HepG2 (cell line): ENCODE measurements at regions not wholly inside any gene's neighbourhood (a gene's known extent, or its start where the extent isn't known, plus 50 kb on each side); places are given as distances from the start of the nearest gene placed in this dataset.

Source experiments
- ATAC-seq: fragments of 200-7000 bp; cut with Tn5 transposase; 3 replicates; pipeline ENCODE4 v1.9.1; 2020; ENCODE audit warnings: mild to moderate bottlenecking, moderate library complexity
- BruUV-seq: library from RNA; stranded (reverse); fragments of 400-500 nt; replicated peaks from 2 replicates; lab custom pipeline; 2021; lab: Mats Ljungman, UMichigan
- CTCF ChIA-PET: fragments of 300-600 bp; formaldehyde crosslinking; extraction: SDS; loops from one replicate; lab custom pipeline; 2021; ENCODE audit warnings: low total read pairs, inconsistent platforms, low intra/inter-chr PET ratio; lab: Yijun Ruan, JAX
- POLR2A ChIA-PET: fragments of 350-600 bp; sonication (Branson Sonifier 250); formaldehyde crosslinking; loops from one replicate; lab custom pipeline; 2020; ENCODE audit warnings: antibody characterized with exemption, inconsistent platforms; lab: Yijun Ruan, JAX
- DNase-seq: peaks from one replicate; pipeline ENCODE4 v3.0.0-alpha.2; 2015; ENCODE audit warnings: low spot score
- FAIRE-seq: peaks from 3 replicates; lab custom pipeline; 2011; peaks lifted over from hg19 to GRCh38; lab: Jason Lieb, UNC
- H2AFZ ChIP-seq: one replicate; pipeline ENCODE4 v1.6.1; 2011; ENCODE audit warnings: low read length, inconsistent platforms
- H3K27ac ChIP-seq: fragments of 300-600 bp; 3 replicates; pipeline ENCODE4 v1.8.0; 2011; ENCODE audit warnings: mixed run types, mild to moderate bottlenecking, mixed read lengths, low read length, inconsistent platforms; ENCODE audit not compliant: insufficient read depth; ENCODE audit errors: extremely low read length
- H3K27me3 ChIP-seq, 2 experiments: fragments of 200-600 bp in 1 of 2; 2 replicates in 1 of 2; 3 replicates in 1 of 2; pipeline versions ENCODE4 v1.6.0 to v1.8.0; 2011; ENCODE audit warnings: low read length in 2 of 2, mild to moderate bottlenecking in 2 of 2, moderate library complexity in 2 of 2, inconsistent platforms in 1 of 2; ENCODE audit not compliant: insufficient read depth in 2 of 2, control insufficient read depth in 1 of 2
- H3K36me3 ChIP-seq, 2 experiments: fragments of 200-600 bp in 1 of 2; replicated peaks in 1 of 2; 2 replicates in 1 of 2; 3 replicates in 1 of 2; pipeline versions ENCODE4 v1.5.1 to v1.8.0; 2011; ENCODE audit warnings: low read length in 2 of 2, inconsistent platforms in 1 of 2; ENCODE audit not compliant: insufficient read depth in 2 of 2, control insufficient read depth in 1 of 2
- H3K4me1 ChIP-seq: 2 replicates; pipeline ENCODE4 v1.5.1; 2012; ENCODE audit warnings: low read length, inconsistent platforms; ENCODE audit not compliant: insufficient read depth
- H3K4me2 ChIP-seq: 2 replicates; pipeline ENCODE4 v1.6.0; 2011; ENCODE audit warnings: low read depth, low read length, inconsistent platforms
- H3K4me3 ChIP-seq, 3 experiments: fragments of 200-600 bp in 1 of 3; sonication (generic), shearing (Covaris generic) in 1 of 3; replicated peaks in 1 of 3; 2 replicates each; pipeline ENCODE4 v1.5.1; 2011 to 2016; ENCODE audit warnings: low read length in 3 of 3, inconsistent platforms in 2 of 3, low read depth in 2 of 3, mild to moderate bottlenecking in 2 of 3, control low read depth in 1 of 3, mixed read lengths in 1 of 3; ENCODE audit not compliant: insufficient read depth in 1 of 3
- H3K79me2 ChIP-seq: one replicate; pipeline ENCODE4 v1.6.1; 2011; ENCODE audit warnings: low read length, inconsistent platforms; ENCODE audit not compliant: insufficient read depth
- H3K9ac ChIP-seq: 2 replicates; pipeline ENCODE4 v1.6.0; 2011; ENCODE audit warnings: mild to moderate bottlenecking, low read depth, low read length, inconsistent platforms; ENCODE audit not compliant: insufficient read depth
- H3K9me3 ChIP-seq: 2 replicates; pipeline ENCODE4 v1.5.1; 2012; ENCODE audit warnings: mild to moderate bottlenecking, low read length
- H4K20me1 ChIP-seq: 2 replicates; pipeline ENCODE4 v1.6.0; 2011; ENCODE audit warnings: inconsistent platforms, mild to moderate bottlenecking, low read length, moderate library complexity; ENCODE audit not compliant: insufficient read depth
- CREB1 ChIP-seq, 2 experiments: fragments of 450-650 bp in 1 of 2; IDR thresholded peaks; 2 replicates each; pipeline ENCODE4 v1.6.1; 2016 to 2017; ENCODE audit warnings: control low read depth in 1 of 2, mild to moderate bottlenecking in 1 of 2, missing compliant biosample characterization in 1 of 2, missing genetic modification characterization in 1 of 2
- SMAD1 ChIP-seq: sonication (generic); formaldehyde crosslinking; IDR thresholded peaks from 2 replicates; pipeline ENCODE4 v1.4.0; 2020; ENCODE audit warnings: missing genetic modification reagents, low read depth, mild to moderate bottlenecking, borderline replicate concordance
- ZNF501 ChIP-seq: sonication (generic); formaldehyde crosslinking; IDR thresholded peaks from 2 replicates; pipeline ENCODE4 v1.5.1; 2020; ENCODE audit warnings: mild to moderate bottlenecking, moderate library complexity, missing genetic modification reagents
- ZNF746 ChIP-seq: sonication (generic); formaldehyde crosslinking; IDR thresholded peaks from 2 replicates; pipeline ENCODE4 v1.8.0; 2022; ENCODE audit warnings: mild to moderate bottlenecking, missing genetic modification reagents
- WGBS: methylation state at CpG from one replicate; pipeline ENCODE4 v1.1.6; 2017; ENCODE audit warnings: low lambda C conversion rate; 5-methylcytosine and 5-hydroxymethylcytosine counted together
- in situ Hi-C: cut with HindIII; loops from 2 replicates; pipeline ENCODE4 v1.10.0; 2017; ENCODE audit warnings: low pct_unique_long_range_greater_than_20kb; ENCODE audit not compliant: extremely low pct_ligation_motif_present
- intact Hi-C: fragments of 100-400 bp; cut with micrococcal nuclease; formaldehyde crosslinking; loops from one replicate; pipeline ENCODE4 v1.10.0; 2022; ENCODE audit not compliant: unreplicated experiment
- TF ChIP-seq, protein P1 (sequence below): sonication (generic); formaldehyde crosslinking; IDR thresholded peaks from 2 replicates; pipeline ENCODE4 v1.8.0; 2023; ENCODE audit warnings: mild to moderate bottlenecking, missing genetic modification reagents
- TF ChIP-seq, protein P2 (sequence below): IDR thresholded peaks from 2 replicates; pipeline ENCODE4 v1.6.1; 2016; ENCODE audit warnings: low read depth
- TF ChIP-seq, protein P3 (sequence below): sonication (generic); formaldehyde crosslinking; IDR thresholded peaks from 2 replicates; pipeline ENCODE4 v1.4.0; 2020; ENCODE audit warnings: mild to moderate bottlenecking, missing genetic modification reagents
- TF ChIP-seq, protein P4 (sequence below): sonication (generic); formaldehyde crosslinking; IDR thresholded peaks from 2 replicates; pipeline ENCODE4 v1.5.1; 2020; ENCODE audit warnings: missing genetic modification reagents, mild to moderate bottlenecking, borderline replicate concordance
- TF ChIP-seq, protein P5 (sequence below): IDR thresholded peaks from 2 replicates; pipeline ENCODE4 v1.6.1; 2016; ENCODE audit warnings: low read depth, missing genetic modification reagents, missing compliant biosample characterization

DNA sequence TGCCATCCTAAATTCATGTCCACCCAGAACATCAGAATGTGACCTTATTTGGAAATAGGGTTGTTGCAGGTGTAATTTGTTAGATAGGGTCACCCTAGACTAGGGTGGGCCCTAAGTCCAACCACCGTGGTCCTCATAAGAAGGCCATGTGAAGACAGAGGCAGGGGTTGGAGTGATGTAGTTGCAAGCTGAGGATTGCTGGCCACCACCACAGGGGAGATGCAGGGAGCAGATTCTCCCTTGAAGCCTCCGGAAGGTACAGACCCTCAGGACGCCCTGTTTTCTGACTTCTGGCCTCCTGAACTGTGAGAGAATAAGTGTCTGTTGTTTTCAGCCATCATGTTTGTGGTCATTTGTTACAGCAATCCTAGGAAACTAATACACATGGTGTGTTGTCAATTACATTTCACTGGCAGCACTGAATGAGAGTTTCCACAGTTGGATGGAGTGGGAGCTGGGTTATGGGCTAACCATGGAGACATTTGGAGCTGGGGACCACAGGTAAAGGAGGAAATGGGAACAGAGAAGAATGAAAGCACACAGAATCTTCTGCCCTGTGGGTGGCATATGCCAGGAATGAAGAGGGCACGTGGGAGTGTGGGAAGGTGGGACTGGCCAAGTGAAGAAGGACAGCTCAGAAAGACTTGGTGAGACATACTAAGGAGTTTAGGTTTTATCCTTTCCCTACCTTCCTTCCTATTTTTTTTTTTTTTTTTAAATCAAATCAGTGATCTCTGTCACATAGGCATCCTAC lies 266.0 kb downstream of the MYCN start:
- Histone ChIP-seq H3K9me3 (no peaks in the 10 kb centered on the region), H3K9ac (no peak overlapping the region), H3K36me3 (no peaks in the 10 kb centered on the region), H3K4me2 (no peak overlapping the region), H3K4me1 (no peaks in the 10 kb centered on the region), H3K4me3 (no peak overlapping the region), H2AFZ (no peak overlapping the region), H4K20me1 (no peaks in the 10 kb centered on the region), H3K27me3 (0 out of 5 replicates have a peak, but pooled peaks cover 0 to 1% of the 10 kb centered on the region in 2 experiments), H3K79me2 (no peaks in the 10 kb centered on the region), H3K27ac (no peak overlapping the region)
- DNase-seq: no peak
- BruUV-seq: no TSS peak
- ChIA-PET CTCF (no interaction called here), POLR2A (interaction anchor here (0.6 kb wide), 1 partner anchor 267 kb away, joined by 3 read pairs; no protein-coding TSS in a partner anchor)
- 3% methylated on average over 3 of the region's 4 CpGs for WGBS
- intact Hi-C loops (no loop called here), in situ Hi-C loops (no loop called here)
- no peak for TF ChIP-seq SMAD1 (CRISPR knock-in tag)
- TF ChIP-seq, protein P1, sequence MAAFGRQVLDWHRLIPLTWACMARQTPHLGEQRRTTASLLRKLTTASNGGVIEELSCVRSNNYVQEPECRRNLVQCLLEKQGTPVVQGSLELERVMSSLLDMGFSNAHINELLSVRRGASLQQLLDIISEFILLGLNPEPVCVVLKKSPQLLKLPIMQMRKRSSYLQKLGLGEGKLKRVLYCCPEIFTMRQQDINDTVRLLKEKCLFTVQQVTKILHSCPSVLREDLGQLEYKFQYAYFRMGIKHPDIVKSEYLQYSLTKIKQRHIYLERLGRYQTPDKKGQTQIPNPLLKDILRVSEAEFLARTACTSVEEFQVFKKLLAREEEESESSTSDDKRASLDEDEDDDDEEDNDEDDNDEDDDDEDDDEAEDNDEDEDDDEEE (CRISPR knock-in tag): no peak
- TF ChIP-seq CREB1 (IDR thresholded peaks at IDR 0.05): no peak
- TF ChIP-seq CREB1 (CRISPR knock-in tag; IDR thresholded peaks at IDR 0.05): no peak
- TF ChIP-seq, protein P2, sequence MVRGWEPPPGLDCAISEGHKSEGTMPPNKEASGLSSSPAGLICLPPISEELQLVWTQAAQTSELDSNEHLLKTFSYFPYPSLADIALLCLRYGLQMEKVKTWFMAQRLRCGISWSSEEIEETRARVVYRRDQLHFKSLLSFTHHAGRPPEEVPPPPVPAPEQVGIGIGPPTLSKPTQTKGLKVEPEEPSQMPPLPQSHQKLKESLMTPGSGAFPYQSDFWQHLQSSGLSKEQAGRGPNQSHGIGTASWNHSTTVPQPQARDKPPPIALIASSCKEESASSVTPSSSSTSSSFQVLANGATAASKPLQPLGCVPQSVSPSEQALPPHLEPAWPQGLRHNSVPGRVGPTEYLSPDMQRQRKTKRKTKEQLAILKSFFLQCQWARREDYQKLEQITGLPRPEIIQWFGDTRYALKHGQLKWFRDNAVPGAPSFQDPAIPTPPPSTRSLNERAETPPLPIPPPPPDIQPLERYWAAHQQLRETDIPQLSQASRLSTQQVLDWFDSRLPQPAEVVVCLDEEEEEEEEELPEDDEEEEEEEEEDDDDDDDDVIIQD (CRISPR knock-in tag): no peak
- TF ChIP-seq ZNF746 (CRISPR knock-in tag): no peak
- TF ChIP-seq, protein P3, sequence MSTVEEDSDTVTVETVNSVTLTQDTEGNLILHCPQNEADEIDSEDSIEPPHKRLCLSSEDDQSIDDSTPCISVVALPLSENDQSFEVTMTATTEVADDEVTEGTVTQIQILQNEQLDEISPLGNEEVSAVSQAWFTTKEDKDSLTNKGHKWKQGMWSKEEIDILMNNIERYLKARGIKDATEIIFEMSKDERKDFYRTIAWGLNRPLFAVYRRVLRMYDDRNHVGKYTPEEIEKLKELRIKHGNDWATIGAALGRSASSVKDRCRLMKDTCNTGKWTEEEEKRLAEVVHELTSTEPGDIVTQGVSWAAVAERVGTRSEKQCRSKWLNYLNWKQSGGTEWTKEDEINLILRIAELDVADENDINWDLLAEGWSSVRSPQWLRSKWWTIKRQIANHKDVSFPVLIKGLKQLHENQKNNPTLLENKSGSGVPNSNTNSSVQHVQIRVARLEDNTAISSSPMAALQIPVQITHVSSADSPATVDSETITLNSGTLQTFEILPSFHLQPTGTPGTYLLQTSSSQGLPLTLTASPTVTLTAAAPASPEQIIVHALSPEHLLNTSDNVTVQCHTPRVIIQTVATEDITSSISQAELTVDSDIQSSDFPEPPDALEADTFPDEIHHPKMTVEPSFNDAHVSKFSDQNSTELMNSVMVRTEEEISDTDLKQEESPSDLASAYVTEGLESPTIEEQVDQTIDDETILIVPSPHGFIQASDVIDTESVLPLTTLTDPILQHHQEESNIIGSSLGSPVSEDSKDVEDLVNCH (CRISPR knock-in tag): no peak
- TF ChIP-seq, protein P4, sequence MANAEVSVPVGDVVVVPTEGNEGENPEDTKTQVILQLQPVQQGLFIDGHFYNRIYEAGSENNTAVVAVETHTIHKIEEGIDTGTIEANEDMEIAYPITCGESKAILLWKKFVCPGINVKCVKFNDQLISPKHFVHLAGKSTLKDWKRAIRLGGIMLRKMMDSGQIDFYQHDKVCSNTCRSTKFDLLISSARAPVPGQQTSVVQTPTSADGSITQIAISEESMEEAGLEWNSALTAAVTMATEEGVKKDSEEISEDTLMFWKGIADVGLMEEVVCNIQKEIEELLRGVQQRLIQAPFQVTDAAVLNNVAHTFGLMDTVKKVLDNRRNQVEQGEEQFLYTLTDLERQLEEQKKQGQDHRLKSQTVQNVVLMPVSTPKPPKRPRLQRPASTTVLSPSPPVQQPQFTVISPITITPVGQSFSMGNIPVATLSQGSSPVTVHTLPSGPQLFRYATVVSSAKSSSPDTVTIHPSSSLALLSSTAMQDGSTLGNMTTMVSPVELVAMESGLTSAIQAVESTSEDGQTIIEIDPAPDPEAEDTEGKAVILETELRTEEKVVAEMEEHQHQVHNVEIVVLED (CRISPR knock-in tag): no peak
- TF ChIP-seq, protein P5, sequence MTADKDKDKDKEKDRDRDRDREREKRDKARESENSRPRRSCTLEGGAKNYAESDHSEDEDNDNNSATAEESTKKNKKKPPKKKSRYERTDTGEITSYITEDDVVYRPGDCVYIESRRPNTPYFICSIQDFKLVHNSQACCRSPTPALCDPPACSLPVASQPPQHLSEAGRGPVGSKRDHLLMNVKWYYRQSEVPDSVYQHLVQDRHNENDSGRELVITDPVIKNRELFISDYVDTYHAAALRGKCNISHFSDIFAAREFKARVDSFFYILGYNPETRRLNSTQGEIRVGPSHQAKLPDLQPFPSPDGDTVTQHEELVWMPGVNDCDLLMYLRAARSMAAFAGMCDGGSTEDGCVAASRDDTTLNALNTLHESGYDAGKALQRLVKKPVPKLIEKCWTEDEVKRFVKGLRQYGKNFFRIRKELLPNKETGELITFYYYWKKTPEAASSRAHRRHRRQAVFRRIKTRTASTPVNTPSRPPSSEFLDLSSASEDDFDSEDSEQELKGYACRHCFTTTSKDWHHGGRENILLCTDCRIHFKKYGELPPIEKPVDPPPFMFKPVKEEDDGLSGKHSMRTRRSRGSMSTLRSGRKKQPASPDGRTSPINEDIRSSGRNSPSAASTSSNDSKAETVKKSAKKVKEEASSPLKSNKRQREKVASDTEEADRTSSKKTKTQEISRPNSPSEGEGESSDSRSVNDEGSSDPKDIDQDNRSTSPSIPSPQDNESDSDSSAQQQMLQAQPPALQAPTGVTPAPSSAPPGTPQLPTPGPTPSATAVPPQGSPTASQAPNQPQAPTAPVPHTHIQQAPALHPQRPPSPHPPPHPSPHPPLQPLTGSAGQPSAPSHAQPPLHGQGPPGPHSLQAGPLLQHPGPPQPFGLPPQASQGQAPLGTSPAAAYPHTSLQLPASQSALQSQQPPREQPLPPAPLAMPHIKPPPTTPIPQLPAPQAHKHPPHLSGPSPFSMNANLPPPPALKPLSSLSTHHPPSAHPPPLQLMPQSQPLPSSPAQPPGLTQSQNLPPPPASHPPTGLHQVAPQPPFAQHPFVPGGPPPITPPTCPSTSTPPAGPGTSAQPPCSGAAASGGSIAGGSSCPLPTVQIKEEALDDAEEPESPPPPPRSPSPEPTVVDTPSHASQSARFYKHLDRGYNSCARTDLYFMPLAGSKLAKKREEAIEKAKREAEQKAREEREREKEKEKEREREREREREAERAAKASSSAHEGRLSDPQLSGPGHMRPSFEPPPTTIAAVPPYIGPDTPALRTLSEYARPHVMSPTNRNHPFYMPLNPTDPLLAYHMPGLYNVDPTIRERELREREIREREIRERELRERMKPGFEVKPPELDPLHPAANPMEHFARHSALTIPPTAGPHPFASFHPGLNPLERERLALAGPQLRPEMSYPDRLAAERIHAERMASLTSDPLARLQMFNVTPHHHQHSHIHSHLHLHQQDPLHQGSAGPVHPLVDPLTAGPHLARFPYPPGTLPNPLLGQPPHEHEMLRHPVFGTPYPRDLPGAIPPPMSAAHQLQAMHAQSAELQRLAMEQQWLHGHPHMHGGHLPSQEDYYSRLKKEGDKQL (CRISPR knock-in tag): no peak
- TF ChIP-seq ZNF501: no peak
- no peak for FAIRE-seq
- ATAC-seq: no peak
